ENCODE measurements at regions not wholly inside any gene's neighbourhood (a gene's known extent, or its start where the extent isn't known, plus 50 kb on each side); places are given as distances from the start of the nearest gene placed in this dataset.

DNA sequence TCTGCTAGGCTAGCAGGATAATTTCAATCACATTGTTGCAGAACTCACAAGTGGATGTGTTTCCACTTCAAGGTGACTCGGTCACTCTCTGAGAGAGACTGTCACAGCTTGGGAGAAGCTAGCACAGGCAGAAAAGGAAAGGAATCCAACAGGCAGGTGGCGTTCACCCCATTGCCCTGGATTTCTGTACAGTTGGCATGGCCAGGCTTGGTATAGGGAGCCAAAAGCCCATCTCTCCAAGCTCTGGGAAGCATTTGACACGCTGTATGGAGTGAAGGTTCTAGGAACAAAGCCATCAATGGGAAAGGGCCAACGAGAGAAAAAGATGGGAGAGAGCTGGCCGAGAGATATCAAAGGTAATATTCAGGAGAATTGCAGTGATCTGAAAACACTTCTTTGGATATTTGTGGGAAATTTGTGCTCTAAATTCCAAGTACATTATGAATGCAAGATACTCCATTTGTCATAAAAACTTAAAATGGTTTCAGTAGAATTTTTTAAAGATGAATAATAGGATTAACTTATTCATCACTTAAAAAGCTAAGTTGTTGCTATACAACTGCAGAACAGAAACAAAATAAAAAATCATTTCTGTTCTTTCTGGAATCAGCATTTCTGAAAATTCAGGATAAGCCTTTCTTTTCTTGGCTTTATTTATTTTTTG lies 223.5 kb upstream of the NTM start:
- H3K27ac ChIP-seq (ENCODE audit: low read length) = no peak overlapping the region
- H4K20me1 ChIP-seq (ENCODE audit: insufficient read depth, low read length) = no peaks in the 10 kb centered on the region
- H3K4me1 ChIP-seq (ENCODE audit: low read length) = no peaks in the 10 kb centered on the region
- H3K36me3 ChIP-seq (replicated peaks; ENCODE audit: low read depth, low read length) = no peaks in the 10 kb centered on the region
- no peaks in the 10 kb centered on the region for H3K79me2 ChIP-seq (ENCODE audit: low read length)
- H3K27me3 ChIP-seq (ENCODE audit: low read depth, low read length) = peaks cover 25% of the 10 kb centered on the region
- no peak for TF ChIP-seq EZH2phosphoT487 (IDR thresholded peaks at IDR 0.05; ENCODE audit: low read depth)
- TF ChIP-seq, protein P1, sequence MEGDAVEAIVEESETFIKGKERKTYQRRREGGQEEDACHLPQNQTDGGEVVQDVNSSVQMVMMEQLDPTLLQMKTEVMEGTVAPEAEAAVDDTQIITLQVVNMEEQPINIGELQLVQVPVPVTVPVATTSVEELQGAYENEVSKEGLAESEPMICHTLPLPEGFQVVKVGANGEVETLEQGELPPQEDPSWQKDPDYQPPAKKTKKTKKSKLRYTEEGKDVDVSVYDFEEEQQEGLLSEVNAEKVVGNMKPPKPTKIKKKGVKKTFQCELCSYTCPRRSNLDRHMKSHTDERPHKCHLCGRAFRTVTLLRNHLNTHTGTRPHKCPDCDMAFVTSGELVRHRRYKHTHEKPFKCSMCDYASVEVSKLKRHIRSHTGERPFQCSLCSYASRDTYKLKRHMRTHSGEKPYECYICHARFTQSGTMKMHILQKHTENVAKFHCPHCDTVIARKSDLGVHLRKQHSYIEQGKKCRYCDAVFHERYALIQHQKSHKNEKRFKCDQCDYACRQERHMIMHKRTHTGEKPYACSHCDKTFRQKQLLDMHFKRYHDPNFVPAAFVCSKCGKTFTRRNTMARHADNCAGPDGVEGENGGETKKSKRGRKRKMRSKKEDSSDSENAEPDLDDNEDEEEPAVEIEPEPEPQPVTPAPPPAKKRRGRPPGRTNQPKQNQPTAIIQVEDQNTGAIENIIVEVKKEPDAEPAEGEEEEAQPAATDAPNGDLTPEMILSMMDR (IDR thresholded peaks at IDR 0.05; ENCODE audit: low read depth, low read length) = no peak
- H3K9me3 ChIP-seq (ENCODE audit: insufficient read depth, low read length) = no peaks in the 10 kb centered on the region
- H3K4me3 ChIP-seq (ENCODE audit: low read length) = no peak overlapping the region
- H3K4me2 ChIP-seq (ENCODE audit: low read length) = no peak overlapping the region
- H3K9ac ChIP-seq (ENCODE audit: low read length) = no peak overlapping the region
- H2AFZ ChIP-seq (ENCODE audit: low read depth, low read length) = no peak overlapping the region

DNA sequence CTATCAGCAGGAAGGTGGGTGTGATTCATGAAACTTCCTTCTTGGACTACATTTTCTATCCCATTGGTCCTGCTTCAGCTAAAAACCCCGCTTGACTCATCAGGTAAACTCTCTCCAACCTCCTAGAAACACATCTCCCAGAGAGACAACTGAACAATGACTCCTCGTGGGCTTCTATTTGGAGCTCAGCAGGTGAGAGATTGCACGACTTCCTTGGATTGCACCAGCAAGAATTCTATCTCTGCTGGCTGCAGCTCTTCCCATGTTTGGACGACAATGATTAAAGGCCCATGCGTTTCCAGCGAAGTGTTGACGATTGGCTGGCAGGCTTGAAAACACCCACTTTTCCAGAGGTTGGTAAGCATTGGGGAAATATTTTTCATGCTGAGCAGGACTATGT lies 216.1 kb upstream of the NTM start:
- TF ChIP-seq EZH2phosphoT487 (IDR thresholded peaks at IDR 0.05; ENCODE audit: low read depth) = no peak
- TF ChIP-seq, protein P1 (IDR thresholded peaks at IDR 0.05; ENCODE audit: low read depth, low read length) = no peak
- Histone ChIP-seq H3K4me2 (ENCODE audit: low read length) (no peak overlapping the region), H3K79me2 (ENCODE audit: low read length) (no peaks in the 10 kb centered on the region), H2AFZ (ENCODE audit: low read depth, low read length) (no peak overlapping the region), H3K4me1 (ENCODE audit: low read length) (no peaks in the 10 kb centered on the region), H3K4me3 (ENCODE audit: low read length) (no peak overlapping the region), H4K20me1 (ENCODE audit: insufficient read depth, low read length) (no peaks in the 10 kb centered on the region), H3K9me3 (ENCODE audit: insufficient read depth, low read length) (no peaks in the 10 kb centered on the region), H3K27ac (ENCODE audit: low read length) (no peak overlapping the region), H3K9ac (ENCODE audit: low read length) (no peak overlapping the region), H3K27me3 (ENCODE audit: low read depth, low read length) (peaks cover 11% of the 10 kb centered on the region), H3K36me3 (replicated peaks; ENCODE audit: low read depth, low read length) (no peaks in the 10 kb centered on the region)

DNA sequence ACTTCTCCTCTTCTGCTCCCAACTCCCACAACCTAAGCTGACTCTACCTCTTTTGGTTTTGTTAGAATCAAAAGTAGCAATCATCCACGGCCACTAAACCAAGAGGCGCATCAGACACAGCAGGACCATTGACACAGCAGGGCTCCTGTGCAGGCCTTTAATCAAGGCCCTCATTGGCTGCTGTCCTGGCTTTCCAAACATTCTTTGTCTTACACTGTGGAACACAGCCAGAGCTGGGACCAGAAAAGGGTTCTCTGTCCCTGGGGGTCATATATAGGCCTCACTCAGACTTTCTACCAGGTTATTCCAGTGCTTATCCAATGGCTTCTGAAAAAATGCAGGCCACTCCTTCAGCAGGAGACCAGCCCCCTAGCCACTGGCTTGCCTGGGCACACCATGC lies 212.7 kb upstream of the NTM start:
- Histone ChIP-seq H3K27me3 (ENCODE audit: low read depth, low read length) (peaks cover 15% of the 10 kb centered on the region), H3K9me3 (ENCODE audit: insufficient read depth, low read length) (no peaks in the 10 kb centered on the region), H3K4me2 (ENCODE audit: low read length) (no peak overlapping the region), H3K27ac (ENCODE audit: low read length) (no peak overlapping the region), H3K4me3 (ENCODE audit: low read length) (no peak overlapping the region), H3K79me2 (ENCODE audit: low read length) (no peaks in the 10 kb centered on the region), H3K36me3 (replicated peaks; ENCODE audit: low read depth, low read length) (no peaks in the 10 kb centered on the region), H3K9ac (ENCODE audit: low read length) (no peak overlapping the region), H3K4me1 (ENCODE audit: low read length) (no peaks in the 10 kb centered on the region), H2AFZ (ENCODE audit: low read depth, low read length) (no peak overlapping the region), H4K20me1 (ENCODE audit: insufficient read depth, low read length) (no peaks in the 10 kb centered on the region)
- no peak for TF ChIP-seq EZH2phosphoT487 (IDR thresholded peaks at IDR 0.05; ENCODE audit: low read depth)
- TF ChIP-seq, protein P1 (IDR thresholded peaks at IDR 0.05; ENCODE audit: low read depth, low read length) = no peak

DNA sequence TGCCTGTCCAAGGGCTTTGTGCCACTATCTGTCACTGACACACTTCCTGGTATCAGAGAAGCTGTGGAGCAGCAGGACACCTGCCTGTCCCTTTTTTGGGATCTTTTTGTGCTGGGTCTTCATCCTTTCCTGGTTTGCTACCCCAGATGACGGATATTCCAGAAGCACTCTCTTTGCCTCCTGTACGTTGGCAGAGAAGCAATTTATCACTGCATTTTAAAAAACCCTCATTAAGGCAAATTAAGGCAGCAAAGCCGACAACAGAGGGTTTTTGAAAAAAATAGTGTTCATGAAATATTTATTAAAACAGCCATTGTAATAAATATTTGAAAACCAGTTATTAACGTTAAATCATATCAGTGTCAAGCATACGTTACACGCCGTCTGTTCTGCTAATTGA lies 209.6 kb upstream of the NTM start:
- Histone ChIP-seq H2AFZ (ENCODE audit: low read depth, low read length) (no peak overlapping the region), H4K20me1 (ENCODE audit: insufficient read depth, low read length) (no peaks in the 10 kb centered on the region), H3K4me3 (ENCODE audit: low read length) (no peak overlapping the region), H3K79me2 (ENCODE audit: low read length) (no peaks in the 10 kb centered on the region), H3K9ac (ENCODE audit: low read length) (no peak overlapping the region), H3K27ac (ENCODE audit: low read length) (no peak overlapping the region), H3K9me3 (ENCODE audit: insufficient read depth, low read length) (no peaks in the 10 kb centered on the region), H3K36me3 (replicated peaks; ENCODE audit: low read depth, low read length) (no peaks in the 10 kb centered on the region), H3K27me3 (ENCODE audit: low read depth, low read length) (peaks cover 19% of the 10 kb centered on the region), H3K4me1 (ENCODE audit: low read length) (no peaks in the 10 kb centered on the region), H3K4me2 (ENCODE audit: low read length) (no peak overlapping the region)
- TF ChIP-seq, protein P1 (IDR thresholded peaks at IDR 0.05; ENCODE audit: low read depth, low read length) = no peak
- no peak for TF ChIP-seq EZH2phosphoT487 (IDR thresholded peaks at IDR 0.05; ENCODE audit: low read depth)

All from OCI-LY3 (cell line).